HG03103 (cell line): ENCODE measurements at regions not wholly inside any gene's neighbourhood (a gene's known extent, or its start where the extent isn't known, plus 50 kb on each side); places are given as distances from the start of the nearest gene placed in this dataset.
"Not testable (repeated sequence)": the region's sequence is repeated elsewhere in the genome, so short reads cannot be mapped to it uniquely, and the experiment has no call there.

ENCODE experiments used
- ATAC-seq: cut with Tn5 transposase; IDR thresholded peaks from one replicate; pipeline ENCODE4 v1.9.1; 2021; ENCODE audit warnings: low read depth; ENCODE audit not compliant: unreplicated experiment

DNA sequence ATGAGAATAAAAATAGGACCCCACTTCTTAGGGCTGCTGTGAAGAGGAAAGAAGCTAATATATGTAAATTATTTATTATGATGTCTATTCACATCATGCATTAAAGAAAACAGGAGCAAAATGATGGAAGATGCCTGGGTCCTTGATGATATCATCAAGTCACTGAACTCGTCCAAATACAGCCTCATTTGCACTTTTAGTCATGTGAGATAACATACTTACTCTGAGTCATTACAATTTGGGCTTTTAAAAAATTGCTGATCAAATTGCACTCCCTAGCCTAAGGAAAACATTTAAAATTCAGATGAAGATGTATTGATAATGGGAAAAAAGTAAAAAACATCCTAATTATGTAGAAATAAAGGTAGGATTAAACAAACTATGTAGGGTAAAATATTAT lies 302.7 kb upstream of the CCL2 start:
- no peak for ATAC-seq

DNA sequence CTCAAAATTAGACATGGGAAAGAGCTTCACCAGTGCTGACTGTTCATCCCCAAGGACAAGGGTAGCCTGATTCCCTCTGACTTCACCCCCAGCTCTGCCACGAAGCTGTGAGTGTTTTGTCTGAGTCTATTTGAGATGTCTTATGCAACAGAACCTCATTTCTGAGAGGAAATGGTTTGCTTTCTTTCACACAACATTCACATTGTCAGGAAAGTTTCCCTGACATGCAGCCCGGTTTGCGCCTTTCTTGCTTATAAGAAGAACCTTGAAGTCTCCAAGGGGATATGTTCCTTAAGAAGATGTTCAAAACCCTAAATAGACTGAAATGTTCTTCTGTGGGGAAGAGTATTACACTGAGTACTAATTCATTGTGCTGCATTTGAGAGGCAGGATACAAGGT lies 300.5 kb upstream of the CCL2 start:
- no peak for ATAC-seq

DNA sequence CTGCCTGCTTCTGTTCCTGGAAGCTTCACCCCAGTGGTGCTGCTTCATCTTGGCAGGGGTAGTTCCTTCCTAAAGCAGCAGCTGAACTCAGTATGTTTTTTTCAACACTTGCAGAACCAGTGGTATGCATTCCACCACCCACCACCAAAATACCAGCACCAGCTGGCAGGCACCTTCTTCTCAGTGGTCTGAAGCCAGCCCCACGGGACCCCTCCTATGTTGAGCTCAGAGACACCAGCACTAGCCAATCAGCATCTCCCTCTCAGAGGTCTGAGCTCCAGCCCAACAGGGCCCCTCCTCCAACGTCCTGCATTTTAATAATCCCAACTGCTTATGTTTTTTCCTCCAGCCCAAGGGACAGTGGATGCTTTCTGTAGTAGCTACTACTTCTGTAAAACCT lies 299.6 kb upstream of the CCL2 start:
- no peak for ATAC-seq

DNA sequence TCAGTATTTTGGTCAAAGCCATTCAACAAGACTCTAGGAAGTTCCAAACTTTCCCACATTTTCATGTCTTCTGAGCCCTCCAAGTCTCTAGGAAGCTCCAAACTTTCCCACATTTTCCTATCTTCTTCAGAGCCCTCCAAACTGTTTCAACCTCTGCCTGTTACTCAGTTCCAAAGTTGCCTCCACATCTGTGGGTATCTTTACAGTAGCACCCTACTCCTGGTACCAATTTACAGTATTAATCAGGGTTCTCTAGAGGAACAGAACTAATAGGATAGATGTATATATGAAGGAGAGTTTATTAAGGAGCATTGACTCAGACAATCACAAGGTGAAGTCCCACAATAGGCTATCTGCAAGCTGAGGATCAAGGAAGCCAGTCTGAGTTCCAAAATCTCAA lies 296.0 kb upstream of the CCL2 start:
- ATAC-seq = not testable (repeated sequence)

DNA sequence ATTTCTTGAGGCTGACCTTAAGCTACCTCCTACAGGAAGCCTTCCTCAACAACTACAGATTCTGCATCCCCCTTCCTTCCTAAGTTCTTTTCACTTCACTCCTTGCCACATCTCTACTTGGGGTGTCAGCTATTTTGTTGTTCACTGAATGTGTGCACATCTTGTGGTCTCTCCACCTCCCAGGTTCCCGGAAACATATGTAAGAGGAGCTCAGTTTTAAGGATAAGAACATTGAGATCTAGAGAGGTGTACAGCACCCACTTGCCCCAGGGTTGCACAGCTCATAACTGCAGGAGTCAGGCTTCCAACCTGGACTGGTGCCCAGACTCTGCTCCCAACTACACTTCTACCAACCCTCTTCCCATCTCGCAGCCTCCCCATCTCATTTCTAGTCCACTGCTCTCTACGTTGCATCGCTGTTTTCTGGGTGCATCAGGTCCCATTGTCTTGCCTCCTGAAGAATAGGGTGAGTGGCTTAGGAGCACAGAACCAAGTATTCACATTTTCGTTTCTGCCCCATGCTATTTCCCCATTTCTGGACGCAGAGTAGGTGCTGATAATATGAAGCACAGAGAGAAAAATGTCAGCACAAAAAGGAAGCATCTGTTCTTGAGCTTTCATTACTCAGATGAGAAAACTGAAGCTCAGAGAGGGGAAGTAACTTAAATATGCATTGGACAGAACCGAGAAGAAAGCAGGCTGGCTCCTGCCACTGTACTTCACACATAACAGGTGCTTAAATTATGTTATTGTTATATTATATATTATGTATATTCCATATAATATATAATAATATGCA lies 292.0 kb upstream of the CCL2 start:
- ATAC-seq = peak; percentile 43

DNA sequence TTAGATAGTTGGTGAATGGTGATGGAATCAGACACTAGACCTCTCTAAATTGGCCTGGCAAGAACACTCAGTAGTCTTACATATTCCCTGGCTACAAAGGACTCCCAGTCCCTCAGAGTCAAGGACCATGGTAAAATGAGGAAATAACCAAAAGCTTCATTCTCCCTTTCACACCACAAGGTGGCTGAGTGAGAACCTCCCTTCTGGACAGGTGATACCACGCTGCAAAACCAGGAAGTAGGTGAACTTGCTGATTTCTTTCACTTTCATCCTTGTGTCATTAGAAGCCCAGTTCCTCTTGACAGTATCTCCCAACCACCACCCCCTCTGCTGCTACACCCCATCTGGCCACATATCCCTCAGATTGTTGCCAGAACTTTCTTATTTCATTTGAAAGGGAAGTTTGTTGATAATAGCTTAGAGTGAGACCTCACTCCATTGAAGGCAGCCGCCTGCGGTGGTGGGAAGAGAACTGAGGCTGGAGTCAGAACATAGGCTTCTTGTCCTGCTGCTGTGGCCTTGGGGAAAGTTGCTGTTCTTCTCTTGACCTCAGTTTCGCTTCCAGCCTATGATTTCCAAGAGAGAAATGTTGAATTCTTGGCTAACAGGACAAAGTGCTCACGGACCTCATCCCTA lies 290.6 kb upstream of the CCL2 start:
- peak; percentile 78 for ATAC-seq

DNA sequence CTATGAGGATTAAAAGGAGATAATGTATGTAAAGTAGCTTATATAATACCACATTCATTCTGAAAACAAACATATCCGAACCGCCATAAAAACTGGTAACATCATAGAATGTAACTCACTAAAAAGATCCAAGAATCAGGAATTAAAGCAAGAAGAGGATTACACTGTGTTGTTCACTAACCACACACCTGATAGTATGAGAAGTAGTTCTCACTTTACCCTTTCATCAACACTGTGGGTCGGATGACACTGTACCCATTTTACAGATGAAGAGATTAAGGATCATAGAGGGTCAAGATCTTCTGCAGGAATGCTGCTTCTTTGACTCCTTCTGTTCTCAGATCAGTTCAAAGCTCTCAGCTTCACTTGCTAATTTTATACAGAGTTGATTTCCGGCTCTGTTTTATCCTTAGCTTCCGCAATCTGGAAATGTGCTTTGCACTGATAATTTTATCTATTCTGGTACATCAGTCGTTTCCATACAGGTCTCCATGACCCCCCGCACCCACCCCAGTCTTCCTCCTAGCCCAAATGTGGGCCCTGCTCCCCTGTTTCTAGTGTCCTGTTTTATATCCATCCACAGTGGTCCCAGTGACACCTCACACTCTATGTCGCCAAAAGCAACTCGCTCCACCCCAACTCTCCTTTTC lies 288.6 kb upstream of the CCL2 start:
- no peak for ATAC-seq

DNA sequence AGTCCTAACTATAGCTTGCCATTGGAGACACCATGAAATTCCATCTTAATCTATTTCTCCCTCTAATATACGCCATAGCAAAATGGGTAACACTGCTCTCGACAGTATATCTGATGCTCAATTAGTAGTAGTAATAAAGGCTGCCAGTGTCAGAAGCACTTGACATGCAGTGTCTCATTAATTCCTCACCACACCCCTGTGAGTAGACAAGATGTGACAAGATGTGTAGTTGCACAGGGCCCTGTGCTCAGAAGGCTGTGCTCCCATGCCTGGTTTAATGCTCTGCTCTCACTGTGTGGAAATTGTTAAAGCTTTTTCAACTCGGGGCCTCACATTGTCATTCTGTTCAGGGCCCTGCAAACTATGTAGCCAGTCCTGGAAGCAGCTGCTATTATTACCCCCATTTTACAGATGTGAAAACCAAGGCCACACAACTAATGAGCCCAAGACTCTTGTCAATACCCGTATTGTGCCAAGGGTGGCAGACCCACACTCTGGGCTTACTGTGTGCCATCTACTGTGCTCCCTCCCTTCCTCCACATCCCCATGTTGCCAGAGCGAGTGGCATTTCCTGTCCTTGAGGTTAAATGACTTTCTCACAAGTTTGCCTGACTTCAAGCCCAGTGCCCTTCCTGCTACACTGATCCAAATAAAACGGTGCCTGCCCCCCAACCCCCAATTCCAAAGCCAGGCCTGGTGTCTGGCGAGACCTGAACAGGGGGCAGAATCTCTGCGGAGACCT lies 287.3 kb upstream of the CCL2 start:
- no peak for ATAC-seq

DNA sequence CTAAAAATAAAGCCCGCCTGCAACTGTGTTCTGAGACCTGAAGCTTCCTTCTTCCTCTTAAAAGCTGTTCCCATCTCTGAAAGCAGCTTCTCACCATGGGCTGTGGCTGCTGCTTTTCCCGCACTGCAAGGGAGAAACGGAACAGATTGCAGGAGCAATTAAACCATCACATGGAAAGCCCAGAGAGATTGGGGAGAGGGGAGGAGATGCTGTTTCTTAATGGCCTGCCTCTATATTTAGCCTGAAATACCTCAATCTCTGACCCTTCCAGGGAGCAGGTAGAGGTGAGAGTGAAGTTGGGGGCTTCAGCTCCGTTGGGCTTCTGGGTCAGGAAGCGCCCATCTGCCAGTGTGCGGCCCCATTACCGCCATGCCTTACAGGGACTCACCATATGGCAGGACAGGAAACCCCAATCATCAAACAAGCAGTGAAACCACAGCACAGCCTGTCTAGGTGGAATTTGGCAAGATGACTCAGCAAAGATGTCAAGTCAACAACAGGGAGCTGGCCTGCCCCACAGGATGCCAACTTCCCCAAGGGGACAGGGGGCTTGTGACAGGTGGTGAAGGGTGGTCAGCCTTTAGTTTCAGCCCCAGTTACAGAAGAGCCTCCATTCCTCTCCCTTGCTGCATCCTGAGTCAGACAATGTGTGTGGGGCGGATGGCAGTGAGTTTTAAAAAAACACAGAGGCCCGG lies 286.6 kb upstream of the CCL2 start:
- ATAC-seq = peak; percentile 49

DNA sequence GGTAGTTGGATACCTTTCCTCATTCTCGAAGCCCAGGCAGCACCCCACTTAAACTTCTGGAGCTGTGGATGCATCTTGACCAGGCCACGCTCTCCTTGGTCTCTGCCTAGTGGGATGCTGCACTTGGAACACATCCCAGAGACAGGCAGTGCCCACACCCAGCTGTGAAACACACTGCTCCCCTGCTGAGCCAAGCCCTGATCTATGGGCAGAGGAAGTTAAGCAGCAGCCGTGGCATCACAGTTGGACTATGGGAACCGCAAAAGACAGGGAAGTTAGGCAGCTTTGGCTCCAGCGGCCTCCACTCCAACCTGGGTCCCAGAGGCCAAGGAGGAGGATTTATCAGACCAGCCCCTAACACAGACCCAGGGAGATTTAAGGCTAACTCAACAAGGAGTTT lies 284.8 kb upstream of the CCL2 start:
- no peak for ATAC-seq

DNA sequence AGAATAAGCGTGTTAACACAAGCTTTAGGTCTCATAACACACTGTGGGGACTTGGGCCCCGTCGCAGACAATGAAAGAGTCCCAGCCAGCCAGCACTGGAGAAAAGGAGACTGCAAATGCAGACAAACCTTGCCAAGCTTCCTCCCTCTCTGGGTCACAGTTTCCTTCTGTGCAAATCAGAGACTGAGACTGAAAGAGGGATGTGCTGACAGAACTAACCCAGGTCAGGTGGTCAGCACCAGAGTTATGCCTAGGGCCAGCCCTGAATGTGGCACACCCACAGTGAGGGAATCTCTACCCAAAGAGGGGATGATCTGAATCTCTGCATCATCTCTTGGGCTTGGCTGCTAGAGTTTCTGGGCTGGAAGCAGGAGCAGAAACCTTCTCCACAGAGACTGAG lies 282.3 kb upstream of the CCL2 start:
- ATAC-seq = no peak

DNA sequence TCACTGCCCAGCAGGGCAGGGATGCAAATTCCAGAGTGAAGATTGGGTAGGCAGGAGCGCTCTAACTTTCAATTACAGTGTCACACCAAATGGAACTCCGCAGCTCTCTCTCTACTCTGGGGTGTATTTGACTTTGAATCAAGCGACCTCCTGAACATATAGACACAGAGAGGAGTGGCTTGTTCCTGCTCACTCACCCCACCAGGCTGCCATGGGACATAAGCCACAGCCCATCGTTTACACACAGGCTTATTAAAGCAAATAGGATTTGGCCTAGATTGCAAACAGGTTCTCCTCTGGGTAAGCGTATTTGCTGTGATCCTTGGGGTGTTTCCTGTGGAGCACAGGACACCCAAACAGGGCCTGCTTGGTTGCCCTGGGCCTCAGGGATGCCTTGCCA lies 281.6 kb upstream of the CCL2 start:
- ATAC-seq = no peak

DNA sequence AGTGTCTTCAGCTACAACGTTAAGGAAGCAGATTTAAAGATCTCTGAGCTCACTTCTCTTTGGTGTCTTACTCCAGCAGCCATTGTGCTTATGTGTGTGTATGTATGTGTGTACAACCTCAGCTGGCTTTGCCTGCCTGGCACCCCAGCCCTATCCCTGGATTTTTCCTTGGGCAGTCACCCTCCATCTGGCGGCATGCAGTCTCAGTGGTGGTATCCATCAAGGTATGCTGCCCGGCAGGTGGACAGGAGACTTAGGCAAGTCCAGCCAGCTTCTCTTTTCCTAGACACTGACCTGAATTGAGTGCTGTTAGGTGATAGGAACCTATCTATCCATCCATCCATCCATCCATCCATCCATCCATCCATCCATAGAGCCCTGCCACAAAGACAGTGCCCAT lies 280.8 kb upstream of the CCL2 start:
- ATAC-seq = no peak

DNA sequence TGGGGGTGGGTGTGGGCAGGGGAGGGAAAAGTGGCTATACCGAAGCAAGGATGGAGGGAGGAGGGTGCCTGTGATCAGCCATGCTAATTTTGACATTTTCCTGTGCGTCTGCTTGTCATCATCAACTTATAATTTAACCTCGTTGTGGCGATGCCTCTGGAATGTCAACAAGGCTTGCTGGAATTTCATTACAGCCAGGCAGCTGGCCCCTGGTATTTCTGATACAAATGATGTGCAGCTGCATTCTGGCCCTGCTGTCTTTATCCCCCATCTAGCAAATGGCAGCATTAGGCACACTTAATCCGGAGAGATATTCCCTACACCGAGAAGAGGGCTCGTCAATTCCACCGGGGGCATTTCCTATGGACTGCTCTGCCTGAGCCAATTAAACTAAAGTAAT lies 278.3 kb upstream of the CCL2 start:
- ATAC-seq = no peak

DNA sequence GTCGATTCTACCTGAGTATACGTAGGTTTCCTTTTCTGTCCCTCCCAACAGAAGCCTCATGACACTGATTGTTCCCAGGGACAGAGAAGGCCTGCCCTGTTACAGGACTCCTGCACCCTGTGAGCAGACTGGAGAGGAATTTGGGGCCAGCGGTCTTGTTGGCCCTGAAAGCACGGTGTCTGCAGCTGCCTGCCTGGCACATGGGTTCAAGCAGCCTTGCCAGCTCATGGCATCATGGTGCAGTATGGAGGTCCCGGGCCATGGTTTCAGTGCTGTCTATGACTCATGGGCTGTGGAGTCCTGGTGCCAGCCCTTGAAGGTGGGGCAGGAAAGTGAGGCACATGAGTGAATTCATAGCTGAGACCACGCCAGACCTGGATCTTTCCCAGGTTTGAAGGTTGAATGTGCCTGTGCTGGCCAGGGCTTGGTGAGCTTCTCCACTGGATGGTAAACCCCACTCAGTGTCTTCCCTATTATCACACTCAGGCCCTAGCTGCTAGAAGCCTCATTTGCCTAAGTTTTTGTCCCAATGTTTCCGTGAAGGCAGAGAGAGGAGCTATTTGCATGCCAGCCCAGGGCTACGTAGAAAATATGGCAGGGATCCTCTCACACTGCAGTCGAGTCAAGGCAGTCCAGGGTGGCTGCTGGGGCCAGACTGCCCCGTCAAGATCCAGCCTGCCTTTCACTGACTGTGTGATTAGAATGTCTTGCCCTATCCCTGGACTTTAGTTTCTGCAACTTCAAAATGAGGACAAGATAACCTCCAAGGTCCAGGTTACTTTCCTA lies 277.2 kb upstream of the CCL2 start:
- no peak for ATAC-seq

DNA sequence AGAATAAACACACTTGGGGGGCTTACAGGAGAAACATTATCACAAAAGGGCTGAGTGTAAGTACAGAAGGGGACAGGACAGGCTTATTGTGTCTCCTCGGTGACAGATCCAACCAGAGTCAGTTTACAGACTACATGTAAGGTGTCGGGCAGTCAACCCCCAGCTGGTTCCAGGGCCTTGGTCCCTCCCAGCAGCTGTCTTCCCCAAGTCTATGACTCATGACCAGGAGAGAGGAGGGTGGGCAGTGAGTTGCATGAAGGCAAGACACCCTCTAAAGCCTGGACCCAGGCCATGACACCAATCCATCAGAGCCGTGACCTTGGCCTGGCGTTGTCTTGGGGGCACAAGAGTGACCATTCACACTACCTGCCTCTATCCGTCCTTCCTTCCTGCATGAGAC lies 276.2 kb upstream of the CCL2 start:
- ATAC-seq = no peak

DNA sequence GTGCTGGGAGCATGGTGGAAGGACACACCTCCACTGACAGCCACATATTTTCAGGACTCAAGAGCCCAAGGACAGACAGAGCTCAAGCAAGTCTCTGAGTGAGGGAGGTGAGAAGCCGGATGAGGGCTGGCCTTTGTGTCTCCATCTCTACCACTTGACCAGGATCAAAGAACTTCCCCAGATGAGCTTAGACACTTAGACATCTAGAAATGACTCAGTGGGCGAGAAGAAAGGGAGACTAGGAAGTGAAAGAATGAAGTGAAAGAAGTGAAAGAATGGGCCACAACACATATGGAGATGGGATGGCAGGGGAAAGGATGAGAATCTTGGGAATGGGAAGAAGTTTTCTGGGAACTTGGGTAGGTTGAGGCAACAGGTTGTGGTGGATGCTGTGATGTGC lies 274.9 kb upstream of the CCL2 start:
- ATAC-seq = no peak

DNA sequence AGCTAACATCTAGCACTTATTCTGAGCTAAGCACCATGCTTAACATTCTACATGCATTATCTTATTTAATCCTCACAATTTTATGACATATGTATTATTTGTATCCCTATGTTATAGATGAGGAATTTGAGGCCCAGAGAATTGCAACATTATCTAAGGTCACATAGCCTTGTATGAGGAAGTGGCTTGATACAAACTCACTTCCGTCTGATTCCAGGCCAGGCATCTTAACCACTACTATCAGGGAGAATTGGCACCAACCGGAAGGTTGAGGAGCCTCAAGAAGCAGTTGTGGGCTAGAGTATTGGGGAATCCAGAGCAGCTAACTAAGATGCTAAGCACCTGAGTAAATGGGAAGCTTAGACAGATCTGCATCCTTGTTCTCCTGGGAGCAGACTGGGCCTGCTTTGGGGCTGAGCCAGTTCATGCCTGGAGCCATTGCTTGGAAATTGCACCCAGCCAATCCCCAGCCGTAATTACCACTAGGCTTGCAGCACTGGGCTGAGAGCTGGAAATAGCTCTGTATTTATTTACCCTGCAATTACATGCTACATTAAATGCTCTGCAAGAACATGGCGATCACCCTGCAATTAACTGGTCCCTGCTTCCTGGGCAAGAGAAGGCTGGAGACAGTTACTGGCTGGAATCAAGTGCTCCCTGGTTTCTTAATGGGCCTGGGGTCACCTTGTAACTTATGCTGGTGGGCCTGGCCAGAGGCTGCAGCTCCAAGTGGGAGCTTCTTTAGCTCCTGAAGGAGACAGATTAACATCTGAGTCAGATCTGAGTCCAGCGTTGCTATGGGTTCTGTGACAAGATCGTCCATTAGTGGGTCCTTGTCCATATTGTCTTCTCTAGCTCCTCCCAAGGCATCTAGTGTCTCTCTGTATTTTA lies 273.1 kb upstream of the CCL2 start:
- no peak for ATAC-seq

DNA sequence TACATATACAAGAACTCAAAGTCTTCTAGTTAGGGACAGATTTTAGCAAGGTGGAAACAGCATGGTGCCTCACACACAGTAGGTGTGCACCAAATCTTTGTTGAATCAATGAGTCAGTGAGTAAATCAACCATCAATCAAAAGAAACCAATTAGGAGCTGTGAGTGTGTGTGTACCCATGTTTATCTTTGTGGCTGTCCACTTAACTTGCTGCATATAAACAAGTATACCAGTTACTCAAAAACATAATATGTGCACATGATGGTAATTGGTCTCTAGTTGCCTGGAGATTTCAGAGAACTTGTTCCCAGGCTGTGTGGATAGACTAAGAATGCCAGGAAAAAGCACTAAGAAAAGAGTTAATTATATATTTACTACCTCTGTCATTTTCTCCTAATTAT lies 272.2 kb upstream of the CCL2 start:
- ATAC-seq = no peak
